ENCODE measurements at regions not wholly inside any gene's neighbourhood (a gene's known extent, or its start where the extent isn't known, plus 50 kb on each side); places are given as distances from the start of the nearest gene placed in this dataset.

DNA sequence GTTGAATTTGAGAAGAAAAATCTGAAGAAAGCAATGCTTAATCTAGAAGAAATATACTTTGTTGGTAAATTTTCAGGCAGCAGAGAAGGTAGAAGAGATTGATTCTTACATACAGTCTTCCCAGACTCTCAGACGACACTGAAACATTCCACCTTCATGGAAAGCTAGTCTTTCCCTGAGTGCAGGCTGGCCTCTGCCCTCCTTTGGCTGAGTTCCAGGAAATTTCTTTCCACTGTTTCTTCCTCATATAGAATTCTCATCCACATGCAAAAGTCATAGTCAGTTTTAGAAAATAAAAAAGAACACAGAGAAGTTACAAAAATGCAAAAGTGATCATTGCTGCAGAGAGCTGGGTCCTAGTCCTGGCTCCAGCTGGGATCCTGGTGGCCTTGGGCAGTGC is 142.5 kb upstream of the PRR23C start:
- H3T11ph ChIP-seq (ENCODE audit: low read length) = no peak overlapping the region
- H3K4ac ChIP-seq (ENCODE audit: low read depth, low read length) = no peak overlapping the region
- no peak for DNase-seq
- H3K14ac ChIP-seq (ENCODE audit: insufficient read depth, low read length) = no peak overlapping the region
- Mint-ChIP-seq H3K27ac (no peak overlapping the region), H3K27me3 (ENCODE audit: low read depth) (no peaks in the 10 kb centered on the region; the same call in 1 of the 2 replicates), H3K4me3 (no peak overlapping the region), H3K4me1 (peaks cover 0 to 3% of the 10 kb centered on the region in 2 experiments; a peak in 2 of 4 replicates), H3K9me3 (peaks cover 0 to 3% of the 10 kb centered on the region in 2 experiments; a peak in 2 of 5 replicates), H3K36me3 (ENCODE audit: insufficient read depth in 1 of 3, low read depth in 3 of 3) (no peaks in the 10 kb centered on the region)
- H2BK20ac ChIP-seq (ENCODE audit: low read depth, low read length, poor library complexity, severe bottlenecking) = no peak overlapping the region
- H3K79me1 ChIP-seq (ENCODE audit: insufficient read depth, low read depth, low read length, poor library complexity, severe bottlenecking) = no peaks in the 10 kb centered on the region
- H3K79me2 ChIP-seq (ENCODE audit: insufficient read depth, low read length) = no peaks in the 10 kb centered on the region
- H3K9ac ChIP-seq (ENCODE audit: extremely low read depth, insufficient read length, low read length) = no peak overlapping the region
- H2AK5ac ChIP-seq (ENCODE audit: insufficient read length, low read length) = no peak overlapping the region
- no peak overlapping the region for H4K8ac ChIP-seq (replicated peaks; ENCODE audit: insufficient read length, low read depth, low read length)
- H2BK120ac ChIP-seq (ENCODE audit: low read depth, low read length, poor library complexity, severe bottlenecking) = no peak overlapping the region
- H3K23me2 ChIP-seq (ENCODE audit: insufficient read length, low read depth, low read length, poor library complexity, severe bottlenecking) = no peaks in the 10 kb centered on the region
- H2AFZ ChIP-seq (ENCODE audit: low read length) = no peak overlapping the region
- no peak overlapping the region for H3K18ac ChIP-seq (ENCODE audit: insufficient read length, low read depth, low read length)
- H3K23ac ChIP-seq (ENCODE audit: insufficient read length, low read depth, low read length) = no peak overlapping the region
- no peaks in the 10 kb centered on the region for H4K20me1 ChIP-seq (ENCODE audit: control insufficient read depth, insufficient read depth, insufficient read length)
- no peak overlapping the region for H3K56ac ChIP-seq (ENCODE audit: insufficient read length, low read depth, low read length)
- no peak overlapping the region for H4K5ac ChIP-seq (ENCODE audit: insufficient read length, low read depth, low read length)
- H3K27ac ChIP-seq (ENCODE audit: insufficient read length, low read depth, low read length) = no peak overlapping the region
- H4K91ac ChIP-seq (ENCODE audit: insufficient read length, low read depth, low read length) = no peak overlapping the region
- no peak overlapping the region for H2BK15ac ChIP-seq (ENCODE audit: low read depth, low read length)
- TF ChIP-seq, protein P1, sequence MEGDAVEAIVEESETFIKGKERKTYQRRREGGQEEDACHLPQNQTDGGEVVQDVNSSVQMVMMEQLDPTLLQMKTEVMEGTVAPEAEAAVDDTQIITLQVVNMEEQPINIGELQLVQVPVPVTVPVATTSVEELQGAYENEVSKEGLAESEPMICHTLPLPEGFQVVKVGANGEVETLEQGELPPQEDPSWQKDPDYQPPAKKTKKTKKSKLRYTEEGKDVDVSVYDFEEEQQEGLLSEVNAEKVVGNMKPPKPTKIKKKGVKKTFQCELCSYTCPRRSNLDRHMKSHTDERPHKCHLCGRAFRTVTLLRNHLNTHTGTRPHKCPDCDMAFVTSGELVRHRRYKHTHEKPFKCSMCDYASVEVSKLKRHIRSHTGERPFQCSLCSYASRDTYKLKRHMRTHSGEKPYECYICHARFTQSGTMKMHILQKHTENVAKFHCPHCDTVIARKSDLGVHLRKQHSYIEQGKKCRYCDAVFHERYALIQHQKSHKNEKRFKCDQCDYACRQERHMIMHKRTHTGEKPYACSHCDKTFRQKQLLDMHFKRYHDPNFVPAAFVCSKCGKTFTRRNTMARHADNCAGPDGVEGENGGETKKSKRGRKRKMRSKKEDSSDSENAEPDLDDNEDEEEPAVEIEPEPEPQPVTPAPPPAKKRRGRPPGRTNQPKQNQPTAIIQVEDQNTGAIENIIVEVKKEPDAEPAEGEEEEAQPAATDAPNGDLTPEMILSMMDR (conservative IDR thresholded peaks at IDR 0.05) = no peak
- no peak overlapping the region for H3K4me2 ChIP-seq (ENCODE audit: insufficient read depth, insufficient read length, low read length)
- H3K9me3 ChIP-seq (ENCODE audit: control insufficient read depth, low read depth, low read length) = no peaks in the 10 kb centered on the region
- H3K27me3 ChIP-seq (ENCODE audit: insufficient read depth, low read length) = no peaks in the 10 kb centered on the region
- no peaks in the 10 kb centered on the region for H3K4me1 ChIP-seq (ENCODE audit: insufficient read depth, low read length)
- no CpG with 5 or more reads among the region's 1 CpG for WGBS (ENCODE audit: extremely low coverage, insufficient read length, low lambda C conversion rate)
- no peak overlapping the region for H2BK12ac ChIP-seq (ENCODE audit: insufficient read length, low read depth, low read length)
- no peak overlapping the region for H2BK5ac ChIP-seq (ENCODE audit: insufficient read length, low read length)
